ENCODE measurements at regions not wholly inside any gene's neighbourhood (a gene's known extent, or its start where the extent isn't known, plus 50 kb on each side); places are given as distances from the start of the nearest gene placed in this dataset.

DNA sequence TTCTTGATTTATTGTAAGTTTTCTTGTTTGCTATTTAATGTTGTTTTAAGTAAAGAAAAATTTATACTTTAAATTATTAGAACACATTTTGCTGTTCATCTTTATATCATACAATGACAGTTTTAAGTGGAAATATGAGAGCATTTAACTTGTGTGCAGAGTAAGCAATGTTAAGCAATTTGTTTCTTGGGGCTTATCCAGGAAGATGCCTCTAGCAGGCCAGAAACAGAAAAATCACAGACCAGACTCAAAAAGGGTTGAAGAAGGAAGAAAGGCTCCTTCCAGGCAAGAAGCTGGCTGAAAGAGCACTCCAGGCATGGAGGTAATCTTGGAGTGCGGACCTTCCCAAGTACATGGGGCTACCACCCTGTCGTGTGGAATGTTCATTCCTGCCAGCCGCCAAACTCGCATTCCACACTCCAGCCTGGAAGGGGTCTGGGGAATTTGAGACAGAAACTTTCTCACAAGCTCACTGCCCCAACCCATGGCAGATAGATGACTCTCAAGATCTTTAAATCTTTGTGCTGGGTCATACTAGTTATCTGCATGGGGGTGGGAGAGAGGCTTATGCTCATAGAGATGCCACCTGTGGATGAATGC is 1521.3 kb upstream of the AGA start:
- H3K36me3 ChIP-seq (ENCODE audit: insufficient read depth, low read length) = no peaks in the 10 kb centered on the region
- no peaks in the 10 kb centered on the region for H3K9me3 ChIP-seq (ENCODE audit: low read depth, low read length)
- no peak overlapping the region for H3K9ac ChIP-seq (ENCODE audit: insufficient read length)
- no peak overlapping the region for H3K27ac ChIP-seq
- no peak overlapping the region for H3K4me3 ChIP-seq
- no peak for DNase-seq (ENCODE audit: low read depth, low spot score)
- TF ChIP-seq FOXP2 (optimal IDR thresholded peaks at IDR 0.05; ENCODE audit: control extremely low read depth, extremely low read length, insufficient read depth) (no peak), POLR2AphosphoS5 (IDR thresholded peaks at IDR 0.05; ENCODE audit: borderline replicate concordance, low read depth, low read length) (no peak), EZH2 (IDR thresholded peaks at IDR 0.05) (no peak)

GRCh38 chr4:178966644-178967043 is 1524.4 kb upstream of the AGA start:
- Histone ChIP-seq H3K9ac (ENCODE audit: insufficient read length) (no peak overlapping the region), H3K4me3 (no peak overlapping the region), H3K27ac (no peak overlapping the region), H3K9me3 (ENCODE audit: low read depth, low read length) (no peaks in the 10 kb centered on the region), H3K36me3 (ENCODE audit: insufficient read depth, low read length) (no peaks in the 10 kb centered on the region)
- TF ChIP-seq FOXP2 (optimal IDR thresholded peaks at IDR 0.05; ENCODE audit: control extremely low read depth, extremely low read length, insufficient read depth) (no peak), EZH2 (IDR thresholded peaks at IDR 0.05) (no peak), POLR2AphosphoS5 (IDR thresholded peaks at IDR 0.05; ENCODE audit: borderline replicate concordance, low read depth, low read length) (no peak)
- DNase-seq (ENCODE audit: low read depth, low spot score) = no peak

DNA sequence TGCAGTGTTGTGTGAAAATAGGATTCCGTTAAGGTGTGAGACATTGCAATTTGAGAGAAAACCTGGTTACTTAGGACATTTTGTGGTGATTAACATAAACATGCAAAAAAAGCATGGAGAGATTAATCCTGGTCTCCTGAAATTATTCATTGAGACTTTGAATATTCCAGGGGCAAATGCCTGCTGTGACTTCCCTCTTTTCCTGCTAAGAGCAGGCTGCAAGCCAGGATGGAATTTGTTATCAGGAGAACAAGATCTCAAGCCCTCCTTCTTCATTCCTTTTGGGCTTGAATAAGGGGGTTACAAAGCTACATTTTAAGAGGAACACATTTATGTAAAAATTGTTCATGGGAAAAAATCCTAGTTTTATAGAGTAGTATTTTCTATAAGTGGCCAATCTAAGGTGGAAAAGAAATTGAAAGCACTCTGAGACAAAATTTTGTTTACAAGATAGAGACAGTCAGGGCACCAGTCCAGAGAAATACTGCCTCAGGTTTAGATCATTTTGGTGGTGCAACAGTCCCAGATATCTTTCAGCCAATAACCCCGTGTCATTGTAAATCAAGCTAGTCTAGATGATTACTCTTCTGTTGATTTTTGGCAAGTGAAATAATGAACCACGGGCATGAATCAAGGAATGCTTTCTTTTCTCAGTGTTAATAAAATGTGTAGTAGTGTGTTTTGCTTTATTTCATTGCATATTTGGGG is 1528.3 kb upstream of the AGA start:
- no peak overlapping the region for H3K9ac ChIP-seq (ENCODE audit: insufficient read length)
- H3K9me3 ChIP-seq (ENCODE audit: low read depth, low read length) = no peaks in the 10 kb centered on the region
- no peak for DNase-seq (ENCODE audit: low read depth, low spot score)
- TF ChIP-seq FOXP2 (optimal IDR thresholded peaks at IDR 0.05; ENCODE audit: control extremely low read depth, extremely low read length, insufficient read depth) = no peak
- no peak for TF ChIP-seq POLR2AphosphoS5 (IDR thresholded peaks at IDR 0.05; ENCODE audit: borderline replicate concordance, low read depth, low read length)
- TF ChIP-seq EZH2 (IDR thresholded peaks at IDR 0.05) = no peak
- no peaks in the 10 kb centered on the region for H3K36me3 ChIP-seq (ENCODE audit: insufficient read depth, low read length)
- H3K4me3 ChIP-seq = no peak overlapping the region
- no peak overlapping the region for H3K27ac ChIP-seq

GRCh38 chr4:178976861-178977260 is 1534.6 kb upstream of the AGA start:
- H3K9ac ChIP-seq (ENCODE audit: insufficient read length) = no peak overlapping the region
- DNase-seq (ENCODE audit: low read depth, low spot score) = no peak
- H3K4me3 ChIP-seq = no peak overlapping the region
- TF ChIP-seq EZH2 (IDR thresholded peaks at IDR 0.05) (no peak), POLR2AphosphoS5 (IDR thresholded peaks at IDR 0.05; ENCODE audit: borderline replicate concordance, low read depth, low read length) (no peak), FOXP2 (optimal IDR thresholded peaks at IDR 0.05; ENCODE audit: control extremely low read depth, extremely low read length, insufficient read depth) (no peak)
- H3K27ac ChIP-seq = no peak overlapping the region
- no peaks in the 10 kb centered on the region for H3K36me3 ChIP-seq (ENCODE audit: insufficient read depth, low read length)
- H3K9me3 ChIP-seq (ENCODE audit: low read depth, low read length) = no peaks in the 10 kb centered on the region

DNA sequence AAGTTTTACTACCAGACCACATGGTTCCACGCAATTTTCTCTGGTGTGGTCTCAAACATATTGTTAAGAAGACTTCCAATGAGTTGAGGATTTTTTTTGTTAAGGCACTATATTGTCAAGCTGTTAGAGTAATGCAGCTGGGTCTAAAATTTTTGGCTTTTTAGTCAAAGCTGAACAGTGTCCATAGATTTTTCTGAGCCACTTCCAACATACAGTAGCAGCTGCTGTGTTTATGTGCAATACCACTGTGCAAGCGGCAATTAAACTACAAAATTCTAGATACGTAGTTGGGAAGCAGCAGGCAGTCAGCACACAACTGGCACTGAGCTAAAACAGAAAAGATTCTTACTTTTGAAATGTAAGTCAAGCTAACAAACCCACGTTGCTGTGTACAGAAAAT is 1551.1 kb upstream of the AGA start:
- H3K27ac ChIP-seq = no peak overlapping the region
- DNase-seq (ENCODE audit: low read depth, low spot score) = no peak
- H3K9me3 ChIP-seq (ENCODE audit: low read depth, low read length) = no peaks in the 10 kb centered on the region
- no peaks in the 10 kb centered on the region for H3K36me3 ChIP-seq (ENCODE audit: insufficient read depth, low read length)
- TF ChIP-seq EZH2 (IDR thresholded peaks at IDR 0.05) = no peak
- TF ChIP-seq POLR2AphosphoS5 (IDR thresholded peaks at IDR 0.05; ENCODE audit: borderline replicate concordance, low read depth, low read length) = no peak
- no peak for TF ChIP-seq FOXP2 (optimal IDR thresholded peaks at IDR 0.05; ENCODE audit: control extremely low read depth, extremely low read length, insufficient read depth)
- no peak overlapping the region for H3K9ac ChIP-seq (ENCODE audit: insufficient read length)
- no peak overlapping the region for H3K4me3 ChIP-seq

GRCh38 chr4:179001918-179002317 is 1559.7 kb upstream of the AGA start:
- H3K27ac ChIP-seq = no peak overlapping the region
- H3K9me3 ChIP-seq (ENCODE audit: low read depth, low read length) = no peaks in the 10 kb centered on the region
- no peak overlapping the region for H3K4me3 ChIP-seq
- TF ChIP-seq EZH2 (IDR thresholded peaks at IDR 0.05) (no peak), POLR2AphosphoS5 (IDR thresholded peaks at IDR 0.05; ENCODE audit: borderline replicate concordance, low read depth, low read length) (no peak), FOXP2 (optimal IDR thresholded peaks at IDR 0.05; ENCODE audit: control extremely low read depth, extremely low read length, insufficient read depth) (no peak)
- H3K9ac ChIP-seq (ENCODE audit: insufficient read length) = no peak overlapping the region
- H3K36me3 ChIP-seq (ENCODE audit: insufficient read depth, low read length) = no peaks in the 10 kb centered on the region
- DNase-seq (ENCODE audit: low read depth, low spot score) = no peak

DNA sequence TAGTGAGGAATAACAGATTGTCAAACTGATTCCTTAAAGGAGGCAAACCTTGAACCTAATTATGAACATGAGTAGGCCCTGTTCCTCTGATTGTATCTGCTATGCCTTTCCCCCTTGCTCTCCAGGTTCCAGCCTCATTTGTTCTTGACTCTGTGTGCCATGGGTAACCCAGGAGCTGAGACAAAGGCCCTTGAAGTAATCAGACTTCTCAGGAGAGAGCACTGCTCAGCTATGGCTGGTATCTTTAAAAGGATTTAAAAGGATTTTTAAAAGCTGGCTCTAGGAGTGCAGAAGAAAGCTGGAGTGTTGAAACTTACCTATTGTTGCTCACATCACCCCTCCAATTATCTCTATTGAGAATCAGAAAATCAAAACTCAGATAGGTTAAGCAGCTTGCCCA is 1565.5 kb upstream of the AGA start:
- no peaks in the 10 kb centered on the region for H3K36me3 ChIP-seq (ENCODE audit: insufficient read depth, low read length)
- H3K9ac ChIP-seq (ENCODE audit: insufficient read length) = no peak overlapping the region
- no peaks in the 10 kb centered on the region for H3K9me3 ChIP-seq (ENCODE audit: low read depth, low read length)
- DNase-seq (ENCODE audit: low read depth, low spot score) = no peak
- no peak overlapping the region for H3K27ac ChIP-seq
- TF ChIP-seq POLR2AphosphoS5 (IDR thresholded peaks at IDR 0.05; ENCODE audit: borderline replicate concordance, low read depth, low read length) = no peak
- TF ChIP-seq FOXP2 (optimal IDR thresholded peaks at IDR 0.05; ENCODE audit: control extremely low read depth, extremely low read length, insufficient read depth) = no peak
- TF ChIP-seq EZH2 (IDR thresholded peaks at IDR 0.05) = no peak
- H3K4me3 ChIP-seq = no peak overlapping the region

- H3K27ac ChIP-seq = no peak overlapping the region
- H3K4me3 ChIP-seq = no peak overlapping the region
- no peaks in the 10 kb centered on the region for H3K36me3 ChIP-seq (ENCODE audit: insufficient read depth, low read length)
- TF ChIP-seq POLR2AphosphoS5 (IDR thresholded peaks at IDR 0.05; ENCODE audit: borderline replicate concordance, low read depth, low read length) = no peak
- TF ChIP-seq EZH2 (IDR thresholded peaks at IDR 0.05) = no peak
- TF ChIP-seq FOXP2 (optimal IDR thresholded peaks at IDR 0.05; ENCODE audit: control extremely low read depth, extremely low read length, insufficient read depth) = no peak
- no peaks in the 10 kb centered on the region for H3K9me3 ChIP-seq (ENCODE audit: low read depth, low read length)
- DNase-seq (ENCODE audit: low read depth, low spot score) = no peak
- H3K9ac ChIP-seq (ENCODE audit: insufficient read length) = no peak overlapping the region
Measured at GRCh38 chr4:179017581-179017980, 1575.3 kb upstream of the AGA start.
